ENCODE measurements at regions not wholly inside any gene's neighbourhood (a gene's known extent, or its start where the extent isn't known, plus 50 kb on each side); places are given as distances from the start of the nearest gene placed in this dataset.

- no peak for TF ChIP-seq ELK1 (IDR thresholded peaks at IDR 0.05; ENCODE audit: borderline replicate concordance, low read depth, low read length)
Observed at GRCh38 chr19:16025108-16026101, 50.9 kb upstream of the TPM4 start (continued).

GRCh38 chr19:16026131-16026530, 50.2 kb upstream of the TPM4 start:
- WGBS, 2 experiments (ENCODE audit: extremely low coverage in 2 of 2, insufficient read length in 1 of 2): 85% methylated on average over 19 of the region's 19 CpGs; no CpG with 5 or more reads in 1 of the 2 experiments
- Histone ChIP-seq H3K4me3 (ENCODE audit: insufficient read depth, low read depth, low read length) (no peak overlapping the region), H3K23ac (ENCODE audit: low read depth, low read length) (no peak overlapping the region), H4K20me1 (ENCODE audit: insufficient read depth, low read length) (no peaks in the 10 kb centered on the region), H2AK9ac (replicated peaks; ENCODE audit: low read depth, low read length, poor library complexity) (no peak overlapping the region), H2AK5ac (ENCODE audit: low read depth, low read length) (no peak overlapping the region), H2BK15ac (ENCODE audit: low read depth, low read length) (no peak overlapping the region), H3K79me1 (ENCODE audit: low read depth in 1 of 2, low read length in 2 of 2) (no peaks in the 10 kb centered on the region), H2BK120ac (ENCODE audit: low read depth, low read length) (no peak overlapping the region), H3K36me3 (ENCODE audit: control insufficient read depth, insufficient read depth, low read length) (no peaks in the 10 kb centered on the region), H3K9me1 (ENCODE audit: insufficient read depth, low read length) (no peaks in the 10 kb centered on the region), H3K9me3 (ENCODE audit: control insufficient read depth, insufficient read depth, low read length) (no peaks in the 10 kb centered on the region), H3K4me1 (ENCODE audit: control insufficient read depth, insufficient read depth, low read length) (no peaks in the 10 kb centered on the region), H3K4me2 (ENCODE audit: low read depth, low read length) (no peak overlapping the region), H3K18ac (ENCODE audit: low read depth, low read length) (no peak overlapping the region), H4K91ac (ENCODE audit: insufficient read depth, low read depth, low read length) (no peak overlapping the region), H4K8ac (ENCODE audit: low read depth in 2 of 2, low read length in 2 of 2) (no peak overlapping the region), H3K9ac (ENCODE audit: low read depth, low read length) (no peak overlapping the region), H3K27ac (ENCODE audit: insufficient read depth, low read length) (no peak overlapping the region), H3K27me3 (ENCODE audit: control insufficient read depth, insufficient read depth, low read length) (peaks cover 6% of the 10 kb centered on the region; the same call in 1 of the 2 replicates), H2BK20ac (ENCODE audit: low read depth, low read length) (no peak overlapping the region), H2AFZ (replicated peaks; ENCODE audit: low read length, poor library complexity) (no peak overlapping the region), H4K5ac (ENCODE audit: low read depth, low read length) (no peak overlapping the region), H3K4ac (ENCODE audit: low read depth, low read length) (no peak overlapping the region), H3K14ac (replicated peaks; ENCODE audit: low read depth, low read length) (no peak overlapping the region), H3K56ac (ENCODE audit: extremely low read depth, insufficient read depth, low read length) (no peak overlapping the region), H2BK5ac (ENCODE audit: low read depth, low read length, poor library complexity, severe bottlenecking) (no peak overlapping the region)
- POLR2A ChIA-PET (ENCODE audit: unreplicated experiment): interaction anchor here (1.0 kb wide), 1 partner anchor 159 kb away, joined by 3 read pairs; the partner anchor contains the start of gene FAM32A
- CTCF ChIA-PET: interaction anchor here (0.5 to 1.6 kb wide), 5 partner anchors 14 to 104 kb away, joined by 3 to 9 read pairs (median 5); no protein-coding TSS in a partner anchor
- BruUV-seq (replicated peaks): no TSS peak
- dilution Hi-C loops (cut with HindIII; ENCODE audit: low sequenced_read_pairs, unreplicated experiment): no loop called here
- intact Hi-C loops (cut with micrococcal nuclease): no loop called here
- in situ Hi-C loops (cut with MboI; ENCODE audit: low sequenced_read_pairs): no loop called here
- no peak for DNase-seq
- no peak for ATAC-seq (ENCODE audit: low read depth)
- no peak for TF ChIP-seq RAD21 (IDR thresholded peaks at IDR 0.05; ENCODE audit: low read length)
- no peak for TF ChIP-seq USF2 (IDR thresholded peaks at IDR 0.05; ENCODE audit: low read depth, low read length)
- TF ChIP-seq SMC3 (IDR thresholded peaks at IDR 0.05; ENCODE audit: low read depth, low read length): no peak
- no peak for TF ChIP-seq RFX5 (IDR thresholded peaks at IDR 0.05; ENCODE audit: low read depth, low read length)
- TF ChIP-seq MAZ (IDR thresholded peaks at IDR 0.05; ENCODE audit: borderline replicate concordance, low read depth, low read length): no peak
- TF ChIP-seq MXI1 (IDR thresholded peaks at IDR 0.05; ENCODE audit: borderline replicate concordance, low read depth, low read length): no peak
- no peak for TF ChIP-seq FOS (IDR thresholded peaks at IDR 0.05; ENCODE audit: low read depth, low read length)
- no peak for TF ChIP-seq CHD1 (IDR thresholded peaks at IDR 0.05; ENCODE audit: low read depth, low read length)
- TF ChIP-seq MAFK (IDR thresholded peaks at IDR 0.05; ENCODE audit: low read depth, low read length): no peak
- no peak for TF ChIP-seq BHLHE40 (IDR thresholded peaks at IDR 0.05; ENCODE audit: low read depth, low read length)
- TF ChIP-seq ELK1 (IDR thresholded peaks at IDR 0.05; ENCODE audit: borderline replicate concordance, low read depth, low read length): no peak
- no peak for TF ChIP-seq CEBPB (IDR thresholded peaks at IDR 0.05; ENCODE audit: low read depth, low read length)

Data from IMR-90 (cell line).